ENCODE measurements at regions not wholly inside any gene's neighbourhood (a gene's known extent, or its start where the extent isn't known, plus 50 kb on each side); places are given as distances from the start of the nearest gene placed in this dataset.

DNA sequence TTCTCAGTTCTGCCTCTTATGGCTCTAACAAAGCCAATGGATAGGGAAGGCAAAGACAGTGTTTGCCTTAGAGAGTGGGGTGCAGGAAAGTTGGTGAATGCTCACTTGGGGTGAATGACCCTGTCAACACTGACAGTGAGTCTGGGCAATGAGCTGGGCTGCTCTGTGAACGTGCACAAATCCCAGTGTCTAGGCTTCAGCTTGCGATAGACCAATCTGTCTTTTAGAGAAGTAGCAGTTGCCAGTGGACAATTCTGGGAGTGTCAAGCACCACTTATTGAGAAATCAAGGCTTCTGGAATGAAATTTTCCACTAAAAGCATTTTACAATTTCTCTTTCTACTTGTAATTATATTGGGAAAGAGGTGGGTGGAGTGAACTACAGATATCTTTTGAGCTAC is 141.4 kb downstream of the HERPUD2 start:
- no peak for DNase-seq
- Histone ChIP-seq H3K27me3 (no peaks in the 10 kb centered on the region), H3K36me3 (no peaks in the 10 kb centered on the region), H3K4me3 (no peak overlapping the region), H3K27ac (no peak overlapping the region), H3K9me3 (no peaks in the 10 kb centered on the region), H3K4me1 (no peaks in the 10 kb centered on the region)
- TF ChIP-seq EP300 (IDR thresholded peaks at IDR 0.05), result no peak
- no peak for TF ChIP-seq POLR2A (IDR thresholded peaks at IDR 0.05)
- no peak for TF ChIP-seq CTCF (IDR thresholded peaks at IDR 0.05)
- TF ChIP-seq POLR2AphosphoS5 (IDR thresholded peaks at IDR 0.05), result no peak
- intact Hi-C loops (cut with DNase I; ENCODE audit: low total_unique reads), result no loop called here
- WGBS, 5 donors, result 57 to 64% (median 60%) methylated on average over 2 of the region's 2 CpGs

- Histone ChIP-seq H3K36me3 (no peaks in the 10 kb centered on the region), H3K4me1 (no peaks in the 10 kb centered on the region), H3K4me3 (no peak overlapping the region), H3K27ac (no peak overlapping the region), H3K9me3 (no peaks in the 10 kb centered on the region), H3K27me3 (no peaks in the 10 kb centered on the region)
- DNase-seq, result no peak
- intact Hi-C loops (cut with DNase I; ENCODE audit: low total_unique reads), result no loop called here
- 65 to 82% (median 69%) methylated on average over 2 of the region's 2 CpGs for WGBS, 5 donors
- TF ChIP-seq POLR2AphosphoS5 (IDR thresholded peaks at IDR 0.05) (no peak), POLR2A (IDR thresholded peaks at IDR 0.05) (no peak), EP300 (IDR thresholded peaks at IDR 0.05) (no peak), CTCF (IDR thresholded peaks at IDR 0.05) (no peak)
These were observed 142.2 kb downstream of the HERPUD2 start for GRCh38 chr7:35552691-35553090.

- intact Hi-C loops (cut with DNase I; ENCODE audit: low total_unique reads), result no loop called here
- no peak for DNase-seq
- Histone ChIP-seq H3K9me3 (no peaks in the 10 kb centered on the region), H3K27me3 (peaks cover 0 to 6% (median 0%) of the 10 kb centered on the region in 3 donors), H3K4me1 (no peaks in the 10 kb centered on the region), H3K27ac (no peak overlapping the region), H3K36me3 (no peaks in the 10 kb centered on the region), H3K4me3 (no peak overlapping the region)
- 20 to 45% (median 38%) methylated on average over 1 to 3 of the region's 3 CpGs for whole genome bisulfite sequencing, 5 donors
- TF ChIP-seq POLR2AphosphoS5 (IDR thresholded peaks at IDR 0.05) (no peak), EP300 (IDR thresholded peaks at IDR 0.05) (no peak), POLR2A (IDR thresholded peaks at IDR 0.05) (no peak), CTCF (IDR thresholded peaks at IDR 0.05) (no peak)
These were observed 143.4 kb downstream of the HERPUD2 start for GRCh38 chr7:35551321-35552081.

GRCh38 chr7:35550831-35551230 is 144.1 kb downstream of the HERPUD2 start:
- Histone ChIP-seq H3K4me3 (no peak overlapping the region), H3K4me1 (no peaks in the 10 kb centered on the region), H3K27ac (no peak overlapping the region), H3K27me3 (peaks cover 0 to 12% (median 0%) of the 10 kb centered on the region in 3 donors), H3K36me3 (no peaks in the 10 kb centered on the region), H3K9me3 (no peaks in the 10 kb centered on the region)
- WGBS, 5 donors, result 58 to 76% (median 66%) methylated on average over 5 of the region's 5 CpGs
- TF ChIP-seq POLR2A (IDR thresholded peaks at IDR 0.05), result no peak
- no peak for TF ChIP-seq POLR2AphosphoS5 (IDR thresholded peaks at IDR 0.05)
- no peak for TF ChIP-seq CTCF (IDR thresholded peaks at IDR 0.05)
- no peak for TF ChIP-seq EP300 (IDR thresholded peaks at IDR 0.05)
- intact Hi-C loops (cut with DNase I; ENCODE audit: low total_unique reads), result no loop called here
- no peak for DNase-seq
